Mammary epithelial cell (primary cell): ENCODE measurements at regions not wholly inside any gene's neighbourhood (a gene's known extent, or its start where the extent isn't known, plus 50 kb on each side); places are given as distances from the start of the nearest gene placed in this dataset.
"Not testable (repeated sequence)": the region's sequence is repeated elsewhere in the genome, so short reads cannot be mapped to it uniquely, and the experiment has no call there.

Source experiments
- CTCF ChIP-seq, 2 donors: IDR thresholded peaks in 1 of 2; conservative IDR thresholded peaks in 1 of 2; 2 replicates each; pipeline ENCODE4 v1.5.1; 2011 to 2012; ENCODE audit warnings: inconsistent platforms in 2 of 2, low read length in 2 of 2, mild to moderate bottlenecking in 2 of 2, control low read depth in 1 of 2, low read depth in 1 of 2; ENCODE audit not compliant: insufficient read depth in 1 of 2; ENCODE audit errors: extremely low read depth in 1 of 2
- EZH2 ChIP-seq: IDR thresholded peaks from 2 replicates; pipeline ENCODE4 v1.6.1; 2012; ENCODE audit warnings: low read length, inconsistent platforms, borderline replicate concordance

GRCh38 chr2:182552785-182553184 lies 125.9 kb upstream of the PDE1A start:
- TF ChIP-seq CTCF (conservative IDR thresholded peaks at IDR 0.05 in 1 of 2, IDR thresholded peaks at IDR 0.05 in 1 of 2; ENCODE audit: extremely low read depth in 1 of 2, insufficient read depth in 1 of 2, low read depth in 1 of 2, low read length in 2 of 2); EZH2: not testable (repeated sequence)
